HL-60 (cell line): ENCODE measurements at regions not wholly inside any gene's neighbourhood (a gene's known extent, or its start where the extent isn't known, plus 50 kb on each side); places are given as distances from the start of the nearest gene placed in this dataset.

ENCODE experiments used
- DNase-seq, 2 experiments: peaks; one replicate each; pipeline ENCODE4 v3.0.0-alpha.2; 2010 to 2020; ENCODE audit warnings: low read depth in 1 of 2, low spot score in 1 of 2
- H3K27ac ChIP-seq: fragments of 250-450 bp; sonication (Bioruptor Pico); replicated peaks from 2 replicates; pipeline ENCODE4 v1.5.1; 2020; ENCODE audit warnings: mild to moderate bottlenecking, moderate library complexity
- H3K27me3 ChIP-seq: fragments of 250-450 bp; sonication (Bioruptor Pico); 2 replicates; pipeline ENCODE4 v1.5.1; 2021; ENCODE audit warnings: mild to moderate bottlenecking, moderate library complexity; ENCODE audit not compliant: insufficient read depth, poor library complexity, severe bottlenecking
- H3K4me3 ChIP-seq: replicated peaks from 2 replicates; pipeline ENCODE4 v1.5.1; 2011; ENCODE audit warnings: mild to moderate bottlenecking, control low read depth, low read length; ENCODE audit not compliant: insufficient read depth
- GABPA ChIP-seq: IDR thresholded peaks from 2 replicates; pipeline ENCODE4 v1.6.1; 2012; ENCODE audit warnings: low read depth
- POLR2AphosphoS5 ChIP-seq: IDR thresholded peaks from 2 replicates; pipeline ENCODE4 v1.6.1; 2012; ENCODE audit warnings: low read depth
- SPI1 ChIP-seq: IDR thresholded peaks from 2 replicates; pipeline ENCODE4 v1.6.1; 2012; ENCODE audit warnings: low read depth, mild to moderate bottlenecking, borderline replicate concordance
- TF ChIP-seq, protein P1 (sequence below): IDR thresholded peaks from 2 replicates; pipeline ENCODE4 v1.6.1; 2012; ENCODE audit warnings: low read depth; ENCODE audit not compliant: insufficient replicate concordance
- TF ChIP-seq, protein P2 (sequence below): IDR thresholded peaks from one replicate; pipeline ENCODE4 v1.5.1; 2011; ENCODE audit warnings: low read length, control low read depth, inconsistent platforms; ENCODE audit not compliant: insufficient read depth

DNA sequence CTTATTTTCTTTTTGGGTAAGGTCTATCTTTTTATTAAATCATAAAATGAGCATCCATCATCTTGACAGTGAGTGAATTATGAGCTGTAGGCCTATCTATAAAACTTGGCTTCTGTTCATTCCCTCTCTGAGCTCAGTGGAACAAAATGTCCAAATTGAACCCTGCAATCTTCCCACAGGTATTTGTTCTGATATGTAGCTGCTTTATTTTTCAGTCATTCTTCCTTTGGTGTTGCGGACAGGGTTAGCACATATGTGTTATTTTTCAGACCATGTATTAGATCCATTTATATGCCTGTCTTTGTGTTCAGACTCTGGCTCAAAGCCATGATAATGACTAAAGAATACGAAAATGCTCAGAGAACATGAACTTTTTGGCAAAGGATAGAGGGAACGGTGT is 201.6 kb upstream of the KIAA1217 start:
- Histone ChIP-seq H3K27ac (no peak overlapping the region), H3K4me3 (no peak overlapping the region), H3K27me3 (no peaks in the 10 kb centered on the region)
- TF ChIP-seq SPI1 (no peak), GABPA (no peak), POLR2AphosphoS5 (no peak)
- TF ChIP-seq, protein P1, sequence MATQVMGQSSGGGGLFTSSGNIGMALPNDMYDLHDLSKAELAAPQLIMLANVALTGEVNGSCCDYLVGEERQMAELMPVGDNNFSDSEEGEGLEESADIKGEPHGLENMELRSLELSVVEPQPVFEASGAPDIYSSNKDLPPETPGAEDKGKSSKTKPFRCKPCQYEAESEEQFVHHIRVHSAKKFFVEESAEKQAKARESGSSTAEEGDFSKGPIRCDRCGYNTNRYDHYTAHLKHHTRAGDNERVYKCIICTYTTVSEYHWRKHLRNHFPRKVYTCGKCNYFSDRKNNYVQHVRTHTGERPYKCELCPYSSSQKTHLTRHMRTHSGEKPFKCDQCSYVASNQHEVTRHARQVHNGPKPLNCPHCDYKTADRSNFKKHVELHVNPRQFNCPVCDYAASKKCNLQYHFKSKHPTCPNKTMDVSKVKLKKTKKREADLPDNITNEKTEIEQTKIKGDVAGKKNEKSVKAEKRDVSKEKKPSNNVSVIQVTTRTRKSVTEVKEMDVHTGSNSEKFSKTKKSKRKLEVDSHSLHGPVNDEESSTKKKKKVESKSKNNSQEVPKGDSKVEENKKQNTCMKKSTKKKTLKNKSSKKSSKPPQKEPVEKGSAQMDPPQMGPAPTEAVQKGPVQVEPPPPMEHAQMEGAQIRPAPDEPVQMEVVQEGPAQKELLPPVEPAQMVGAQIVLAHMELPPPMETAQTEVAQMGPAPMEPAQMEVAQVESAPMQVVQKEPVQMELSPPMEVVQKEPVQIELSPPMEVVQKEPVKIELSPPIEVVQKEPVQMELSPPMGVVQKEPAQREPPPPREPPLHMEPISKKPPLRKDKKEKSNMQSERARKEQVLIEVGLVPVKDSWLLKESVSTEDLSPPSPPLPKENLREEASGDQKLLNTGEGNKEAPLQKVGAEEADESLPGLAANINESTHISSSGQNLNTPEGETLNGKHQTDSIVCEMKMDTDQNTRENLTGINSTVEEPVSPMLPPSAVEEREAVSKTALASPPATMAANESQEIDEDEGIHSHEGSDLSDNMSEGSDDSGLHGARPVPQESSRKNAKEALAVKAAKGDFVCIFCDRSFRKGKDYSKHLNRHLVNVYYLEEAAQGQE, result no peak
- TF ChIP-seq, protein P2, sequence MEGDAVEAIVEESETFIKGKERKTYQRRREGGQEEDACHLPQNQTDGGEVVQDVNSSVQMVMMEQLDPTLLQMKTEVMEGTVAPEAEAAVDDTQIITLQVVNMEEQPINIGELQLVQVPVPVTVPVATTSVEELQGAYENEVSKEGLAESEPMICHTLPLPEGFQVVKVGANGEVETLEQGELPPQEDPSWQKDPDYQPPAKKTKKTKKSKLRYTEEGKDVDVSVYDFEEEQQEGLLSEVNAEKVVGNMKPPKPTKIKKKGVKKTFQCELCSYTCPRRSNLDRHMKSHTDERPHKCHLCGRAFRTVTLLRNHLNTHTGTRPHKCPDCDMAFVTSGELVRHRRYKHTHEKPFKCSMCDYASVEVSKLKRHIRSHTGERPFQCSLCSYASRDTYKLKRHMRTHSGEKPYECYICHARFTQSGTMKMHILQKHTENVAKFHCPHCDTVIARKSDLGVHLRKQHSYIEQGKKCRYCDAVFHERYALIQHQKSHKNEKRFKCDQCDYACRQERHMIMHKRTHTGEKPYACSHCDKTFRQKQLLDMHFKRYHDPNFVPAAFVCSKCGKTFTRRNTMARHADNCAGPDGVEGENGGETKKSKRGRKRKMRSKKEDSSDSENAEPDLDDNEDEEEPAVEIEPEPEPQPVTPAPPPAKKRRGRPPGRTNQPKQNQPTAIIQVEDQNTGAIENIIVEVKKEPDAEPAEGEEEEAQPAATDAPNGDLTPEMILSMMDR, result no peak
- DNase-seq, result no peak

DNA sequence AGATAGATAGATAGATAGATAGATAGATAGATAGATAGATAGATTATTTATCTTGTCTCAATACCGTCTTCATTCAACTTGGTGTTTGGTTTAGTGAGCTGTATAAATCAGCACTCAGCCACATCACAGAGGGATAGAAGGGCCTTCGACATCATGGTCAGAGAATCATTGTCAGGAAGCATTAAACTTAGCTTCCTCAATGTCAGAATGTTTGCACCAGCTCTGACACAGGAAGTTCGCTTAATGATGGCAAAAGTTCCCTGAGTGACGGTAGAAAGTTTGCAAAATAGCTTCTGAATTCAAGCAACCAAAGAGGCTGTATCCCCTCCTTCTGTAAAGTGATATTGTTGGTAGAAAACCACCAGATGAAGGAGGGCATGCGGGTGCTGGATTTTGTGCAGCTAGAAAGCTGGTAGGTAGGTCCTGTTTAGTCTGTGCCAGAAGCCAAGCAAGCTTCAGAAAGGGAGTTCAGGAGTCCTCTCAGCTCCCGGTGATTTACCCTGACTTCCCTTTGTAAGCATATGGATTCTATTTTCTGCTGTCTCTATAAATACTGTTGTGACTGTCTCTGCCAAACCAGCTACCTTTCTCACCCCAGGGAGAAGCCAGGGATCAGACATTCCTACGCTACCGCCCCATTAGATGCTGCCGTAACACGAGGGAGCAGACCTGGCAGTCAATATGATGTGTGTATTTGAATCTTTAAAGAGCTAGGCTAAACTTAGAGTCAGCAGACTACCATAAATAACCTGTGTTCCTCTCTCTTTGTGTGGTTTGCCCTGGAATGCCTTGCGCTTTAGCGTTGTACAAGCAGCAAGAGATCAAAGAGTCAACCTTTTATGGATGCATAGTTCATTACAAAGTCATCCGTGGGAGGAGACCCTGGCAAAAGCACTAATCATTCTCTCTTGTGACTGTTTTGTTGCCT is 200.5 kb upstream of the KIAA1217 start:
- no peak overlapping the region for H3K27ac ChIP-seq
- DNase-seq, result no peak
- H3K27me3 ChIP-seq, result no peaks in the 10 kb centered on the region
- H3K4me3 ChIP-seq, result no peak overlapping the region
- TF ChIP-seq, protein P1, result no peak
- TF ChIP-seq POLR2AphosphoS5 (no peak), SPI1 (no peak), GABPA (no peak)
- TF ChIP-seq, protein P2, result no peak

DNA sequence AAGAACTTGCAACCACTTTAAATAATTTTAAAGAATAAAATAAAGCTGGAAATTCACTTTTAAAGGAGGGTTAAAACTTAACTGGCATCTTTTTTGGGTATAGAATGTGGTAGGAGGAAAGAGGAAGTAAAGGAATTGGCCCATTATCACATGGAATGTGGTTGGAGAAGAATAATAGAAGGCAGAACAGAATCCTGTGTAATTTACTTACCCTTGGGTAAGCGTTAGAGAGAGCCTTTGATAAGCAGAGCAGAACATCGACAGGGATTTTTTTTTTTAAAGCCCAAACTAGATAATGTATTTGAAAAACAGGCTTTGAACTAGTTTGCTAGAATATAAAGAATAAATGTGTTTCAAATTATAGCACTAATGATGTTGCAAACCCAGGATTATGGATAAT is 199.8 kb upstream of the KIAA1217 start:
- Histone ChIP-seq H3K4me3 (no peak overlapping the region), H3K27me3 (no peaks in the 10 kb centered on the region), H3K27ac (no peak overlapping the region)
- TF ChIP-seq GABPA (no peak), POLR2AphosphoS5 (no peak), SPI1 (no peak)
- TF ChIP-seq, protein P2, result no peak
- TF ChIP-seq, protein P1, result no peak
- DNase-seq, result no peak
